ENCODE measurements at regions not wholly inside any gene's neighbourhood (a gene's known extent, or its start where the extent isn't known, plus 50 kb on each side); places are given as distances from the start of the nearest gene placed in this dataset.

DNA sequence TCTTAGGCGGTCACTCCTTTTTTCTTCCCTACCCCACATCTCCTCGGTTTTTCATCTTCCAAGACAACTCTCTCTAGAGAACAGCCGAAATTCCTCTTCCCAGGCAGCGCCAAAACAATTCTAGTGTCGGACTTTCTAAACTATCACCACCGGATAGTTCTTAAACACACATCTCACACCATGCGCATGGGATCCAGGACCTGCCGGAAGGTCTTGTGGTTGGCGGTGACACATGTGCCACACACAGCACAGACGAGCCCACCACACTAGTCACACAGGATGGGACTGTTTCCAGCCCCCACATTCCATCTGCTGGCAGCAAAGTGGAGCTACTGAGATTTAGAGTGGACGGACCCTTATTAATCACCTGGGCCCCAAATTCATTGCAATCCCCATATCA is 614.9 kb upstream of the CADM1 start:
- TF ChIP-seq, protein P1, sequence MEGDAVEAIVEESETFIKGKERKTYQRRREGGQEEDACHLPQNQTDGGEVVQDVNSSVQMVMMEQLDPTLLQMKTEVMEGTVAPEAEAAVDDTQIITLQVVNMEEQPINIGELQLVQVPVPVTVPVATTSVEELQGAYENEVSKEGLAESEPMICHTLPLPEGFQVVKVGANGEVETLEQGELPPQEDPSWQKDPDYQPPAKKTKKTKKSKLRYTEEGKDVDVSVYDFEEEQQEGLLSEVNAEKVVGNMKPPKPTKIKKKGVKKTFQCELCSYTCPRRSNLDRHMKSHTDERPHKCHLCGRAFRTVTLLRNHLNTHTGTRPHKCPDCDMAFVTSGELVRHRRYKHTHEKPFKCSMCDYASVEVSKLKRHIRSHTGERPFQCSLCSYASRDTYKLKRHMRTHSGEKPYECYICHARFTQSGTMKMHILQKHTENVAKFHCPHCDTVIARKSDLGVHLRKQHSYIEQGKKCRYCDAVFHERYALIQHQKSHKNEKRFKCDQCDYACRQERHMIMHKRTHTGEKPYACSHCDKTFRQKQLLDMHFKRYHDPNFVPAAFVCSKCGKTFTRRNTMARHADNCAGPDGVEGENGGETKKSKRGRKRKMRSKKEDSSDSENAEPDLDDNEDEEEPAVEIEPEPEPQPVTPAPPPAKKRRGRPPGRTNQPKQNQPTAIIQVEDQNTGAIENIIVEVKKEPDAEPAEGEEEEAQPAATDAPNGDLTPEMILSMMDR (IDR thresholded peaks at IDR 0.05): no peak
- no peak for TF ChIP-seq POLR2A (IDR thresholded peaks at IDR 0.05)

Measured in esophagus squamous epithelium (tissue), 4 donors.